ENCODE measurements at regions not wholly inside any gene's neighbourhood (a gene's known extent, or its start where the extent isn't known, plus 50 kb on each side); places are given as distances from the start of the nearest gene placed in this dataset.

GRCh38 chr14:41144370-41144769 lies 462.3 kb upstream of the LRFN5 start:
- TF ChIP-seq CTCF (conservative IDR thresholded peaks at IDR 0.05 in 1 of 2, IDR thresholded peaks at IDR 0.05 in 1 of 2; ENCODE audit: low read depth in 1 of 2, low read length in 2 of 2) (no peak), EZH2 (IDR thresholded peaks at IDR 0.05; ENCODE audit: low read length, missing control alignments) (no peak)

Data from fibroblast of lung (primary cell).